GM12878 (cell line): ENCODE measurements at regions not wholly inside any gene's neighbourhood (a gene's known extent, or its start where the extent isn't known, plus 50 kb on each side); places are given as distances from the start of the nearest gene placed in this dataset.

Experiments
- ATAC-seq: fragments of 200-7000 bp; cut with Tn5 transposase; 3 replicates; pipeline ENCODE4 v1.9.1; 2020; ENCODE audit warnings: mild to moderate bottlenecking, moderate library complexity
- BruUV-seq: library from RNA; stranded (reverse); fragments of 400-500 nt; replicated peaks from 2 replicates; lab custom pipeline; 2021; lab: Mats Ljungman, UMichigan
- CTCF ChIA-PET: fragments of 300-600 bp; sonication (Branson Sonifier 250); formaldehyde crosslinking; extraction: SDS; loops from one replicate; lab custom pipeline; 2021; ENCODE audit warnings: inconsistent platforms; lab: Yijun Ruan, JAX
- POLR2A ChIA-PET: fragments of 350-600 bp; formaldehyde crosslinking; extraction: SDS; loops from one replicate; lab custom pipeline; 2021; ENCODE audit warnings: inconsistent platforms; lab: Charles Lee
- RAD21 ChIA-PET: fragments of 300-600 bp; sonication (Branson Sonifier 250); formaldehyde crosslinking; loops from one replicate; lab custom pipeline; 2023; ENCODE audit warnings: antibody characterized with exemption; ENCODE audit not compliant: unreplicated experiment; lab: Charles Lee
- SMC1A ChIA-PET: fragments of 300-600 bp; sonication (Branson Sonifier 250); formaldehyde crosslinking; loops from one replicate; lab custom pipeline; 2023; ENCODE audit not compliant: unreplicated experiment, uncharacterized antibody; lab: Charles Lee
- DNase-seq: peaks from one replicate; pipeline ENCODE4 v3.0.0-alpha.2; 2011; ENCODE audit warnings: low read depth, low spot score
- FAIRE-seq: peaks from 3 replicates; lab custom pipeline; 2011; peaks lifted over from hg19 to GRCh38; lab: Jason Lieb, UNC
- H2AFZ ChIP-seq: 2 replicates; pipeline ENCODE4 v1.6.0; 2011; ENCODE audit warnings: low read depth, low read length, control low read depth; ENCODE audit not compliant: control insufficient read depth
- H3K27ac ChIP-seq: 2 replicates; pipeline ENCODE4 v1.5.1; 2011; ENCODE audit warnings: control low read depth; ENCODE audit not compliant: control insufficient read depth, insufficient read depth
- H3K27me3 ChIP-seq, 2 experiments: replicated peaks in 1 of 2; 2 replicates each; pipeline versions ENCODE4 v1.6.0 to v1.6.1; 2011; ENCODE audit warnings: low read length in 1 of 2; ENCODE audit not compliant: control insufficient read depth in 2 of 2, insufficient read depth in 2 of 2
- H3K36me3 ChIP-seq, 2 experiments: 2 replicates each; pipeline ENCODE4 v1.5.1; 2011; ENCODE audit warnings: low read length in 1 of 2; ENCODE audit not compliant: control insufficient read depth in 2 of 2, insufficient read depth in 2 of 2
- H3K4me1 ChIP-seq: 2 replicates; pipeline ENCODE4 v1.6.1; 2011; ENCODE audit warnings: mild to moderate bottlenecking, low read length, moderate library complexity, mixed read lengths; ENCODE audit not compliant: control insufficient read depth, insufficient read depth
- H3K4me2 ChIP-seq: 2 replicates; pipeline ENCODE4 v1.6.0; 2011; ENCODE audit warnings: control low read depth; ENCODE audit not compliant: control insufficient read depth, insufficient read depth
- H3K4me3 ChIP-seq: fragments of 200-600 bp; sonication (generic); 2 replicates; pipeline ENCODE4 v1.5.1; 2016
- H3K79me2 ChIP-seq: 2 replicates; pipeline ENCODE4 v1.6.0; 2011; ENCODE audit warnings: low read length; ENCODE audit not compliant: control insufficient read depth, insufficient read depth
- H3K9ac ChIP-seq: 2 replicates; pipeline ENCODE4 v1.8.0; 2011; ENCODE audit warnings: low read length, control low read depth, mixed read lengths; ENCODE audit not compliant: control insufficient read depth, insufficient read depth
- H3K9me3 ChIP-seq: replicated peaks from 3 replicates; pipeline ENCODE4 v1.5.1; 2011; ENCODE audit warnings: mild to moderate bottlenecking, low read length; ENCODE audit not compliant: control insufficient read depth, insufficient read depth
- H4K20me1 ChIP-seq: 2 replicates; pipeline ENCODE4 v1.6.0; 2011; ENCODE audit not compliant: control insufficient read depth, insufficient read depth
- ATF3 ChIP-seq: IDR thresholded peaks from 2 replicates; pipeline ENCODE4 v1.6.1; 2011; ENCODE audit warnings: low read depth, mild to moderate bottlenecking, low read length, moderate library complexity, borderline replicate concordance; ENCODE audit errors: extremely low read depth
- ATF7 ChIP-seq: fragments of 450-650 bp; IDR thresholded peaks from 2 replicates; pipeline ENCODE4 v1.6.1; 2016; ENCODE audit warnings: low read depth, mild to moderate bottlenecking
- E2F4 ChIP-seq: IDR thresholded peaks from 2 replicates; pipeline ENCODE4 v1.6.1; 2012; ENCODE audit warnings: low read depth, low read length, improper control_type of control experiment
- HDAC2 ChIP-seq: fragments of 200-600 bp; sonication (generic); IDR thresholded peaks from 2 replicates; pipeline ENCODE4 v1.6.1; 2017
- PKNOX1 ChIP-seq: fragments of 450-650 bp; IDR thresholded peaks from 2 replicates; pipeline ENCODE4 v1.6.1; 2016; ENCODE audit warnings: mild to moderate bottlenecking
- POU2F2 ChIP-seq: IDR thresholded peaks from 3 replicates; pipeline ENCODE4 v1.6.1; 2011; ENCODE audit warnings: low read depth, mild to moderate bottlenecking, low read length, borderline replicate concordance
- STAT3 ChIP-seq: IDR thresholded peaks from 2 replicates; pipeline ENCODE4 v1.6.1; 2011; ENCODE audit warnings: low read depth, low read length, improper control_type of control experiment
- ZBTB40 ChIP-seq: fragments of 450-650 bp; IDR thresholded peaks from 2 replicates; pipeline ENCODE4 v1.6.1; 2016; ENCODE audit warnings: mild to moderate bottlenecking, moderate library complexity, borderline replicate concordance
- WGBS: methylation state at CpG from one replicate; pipeline ENCODE4 v1.1.6; 2016; ENCODE audit warnings: low lambda C conversion rate; ENCODE audit not compliant: insufficient replicate concordance, insufficient coverage; ENCODE audit errors: missing lambda C conversion rate; 5-methylcytosine and 5-hydroxymethylcytosine counted together
- in situ Hi-C: fragments of 300-500 bp; cut with MboI; formaldehyde crosslinking; loops from 9 replicates; pipeline ENCODE4 v1.14.3; 2018; ENCODE audit warnings: mixed read lengths
- intact Hi-C: fragments of 100-400 bp; cut with micrococcal nuclease; formaldehyde crosslinking; loops from one replicate; pipeline ENCODE4 v1.14.2; 2022; ENCODE audit not compliant: unreplicated experiment

GRCh38 chr4:123876143-123876542, 479.5 kb downstream of the SPRY1 start:
- RAD21 ChIA-PET, result no interaction called here
- SMC1A ChIA-PET, result interaction anchor here (1.2 kb wide), 1 partner anchor 19 kb away, joined by 3 read pairs; no protein-coding TSS in a partner anchor
- no peak overlapping the region for H2AFZ ChIP-seq
- H3K4me3 ChIP-seq, result no peak overlapping the region
- ATAC-seq, result no peak
- CTCF ChIA-PET, result no interaction called here
- H3K4me1 ChIP-seq, result no peaks in the 10 kb centered on the region
- H3K9me3 ChIP-seq, result no peaks in the 10 kb centered on the region
- H3K36me3 ChIP-seq, result no peaks in the 10 kb centered on the region
- H3K27ac ChIP-seq, result no peak overlapping the region
- WGBS, result 27% methylated on average over 4 of the region's 4 CpGs
- no peak for TF ChIP-seq ATF3
- no peak for TF ChIP-seq POU2F2
- no peak for TF ChIP-seq STAT3
- TF ChIP-seq ZBTB40, result no peak
- no peak for TF ChIP-seq E2F4
- TF ChIP-seq HDAC2, result no peak
- no peak for TF ChIP-seq ATF7
- no peak for TF ChIP-seq PKNOX1
- H3K9ac ChIP-seq, result no peak overlapping the region
- no peaks in the 10 kb centered on the region for H3K79me2 ChIP-seq
- no TSS peak for BruUV-seq
- no peak for DNase-seq
- in situ Hi-C loops, result no loop called here
- H3K4me2 ChIP-seq, result no peak overlapping the region
- intact Hi-C loops, result no loop called here
- FAIRE-seq, result no peak
- no peaks in the 10 kb centered on the region for H3K27me3 ChIP-seq
- H4K20me1 ChIP-seq, result no peaks in the 10 kb centered on the region
- POLR2A ChIA-PET, result no interaction called here
